HG03575 (cell line): ENCODE measurements at regions not wholly inside any gene's neighbourhood (a gene's known extent, or its start where the extent isn't known, plus 50 kb on each side); places are given as distances from the start of the nearest gene placed in this dataset.
A peak's percentile ranks its signal among the peaks of the same experiment; 100 is the strongest.
"Not testable (repeated sequence)": the region's sequence is repeated elsewhere in the genome, so short reads cannot be mapped to it uniquely, and the experiment has no call there.

ENCODE experiments used
- ATAC-seq: cut with Tn5 transposase; IDR thresholded peaks from one replicate; pipeline ENCODE4 v1.9.1; 2021; ENCODE audit not compliant: unreplicated experiment, insufficient number of reproducible peaks, low FRiP score; ENCODE audit errors: extremely low read depth

GRCh38 chr3:177333533-177334520 lies 136.5 kb upstream of the TBL1XR1 start:
- ATAC-seq, result no peak

GRCh38 chr3:177334803-177335202 lies 137.5 kb upstream of the TBL1XR1 start:
- no peak for ATAC-seq

- no peak for ATAC-seq
Measured at GRCh38 chr3:177335728-177336127, 138.4 kb upstream of the TBL1XR1 start.

GRCh38 chr3:177336873-177337450 lies 139.7 kb upstream of the TBL1XR1 start:
- no peak for ATAC-seq

- peak; percentile 81 for ATAC-seq
Measured at GRCh38 chr3:177337541-177338331, 140.5 kb upstream of the TBL1XR1 start.

DNA sequence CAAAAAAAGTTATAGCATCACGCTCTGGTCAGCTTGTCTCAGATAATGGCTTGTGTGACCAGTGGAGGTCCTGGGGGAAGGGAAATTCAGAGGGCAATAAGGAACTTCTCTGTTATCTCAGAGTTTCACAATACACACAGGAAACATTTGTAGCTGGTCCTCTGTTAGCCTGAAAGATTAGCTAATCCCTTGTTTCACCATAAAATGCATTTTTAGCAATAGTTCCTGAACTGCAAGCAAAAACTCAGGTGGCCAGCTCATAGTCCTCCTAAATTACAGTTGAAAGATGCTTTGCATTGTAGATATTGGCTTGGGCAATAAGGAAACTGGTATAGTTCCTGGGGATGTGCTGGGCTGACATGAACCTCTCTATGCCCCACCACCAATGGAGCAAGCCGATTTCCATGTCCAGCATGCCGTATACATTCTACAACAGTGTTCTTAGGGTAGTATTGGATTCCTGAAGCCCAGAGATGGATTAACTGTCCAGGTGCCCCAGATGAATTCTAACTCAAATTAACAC lies 141.5 kb upstream of the TBL1XR1 start:
- no peak for ATAC-seq

GRCh38 chr3:177339220-177339703 lies 142.0 kb upstream of the TBL1XR1 start:
- not testable (repeated sequence) for ATAC-seq

GRCh38 chr3:177340243-177340830 lies 143.1 kb upstream of the TBL1XR1 start:
- no peak for ATAC-seq

- no peak for ATAC-seq
Measured at GRCh38 chr3:177341736-177342419, 144.6 kb upstream of the TBL1XR1 start.

DNA sequence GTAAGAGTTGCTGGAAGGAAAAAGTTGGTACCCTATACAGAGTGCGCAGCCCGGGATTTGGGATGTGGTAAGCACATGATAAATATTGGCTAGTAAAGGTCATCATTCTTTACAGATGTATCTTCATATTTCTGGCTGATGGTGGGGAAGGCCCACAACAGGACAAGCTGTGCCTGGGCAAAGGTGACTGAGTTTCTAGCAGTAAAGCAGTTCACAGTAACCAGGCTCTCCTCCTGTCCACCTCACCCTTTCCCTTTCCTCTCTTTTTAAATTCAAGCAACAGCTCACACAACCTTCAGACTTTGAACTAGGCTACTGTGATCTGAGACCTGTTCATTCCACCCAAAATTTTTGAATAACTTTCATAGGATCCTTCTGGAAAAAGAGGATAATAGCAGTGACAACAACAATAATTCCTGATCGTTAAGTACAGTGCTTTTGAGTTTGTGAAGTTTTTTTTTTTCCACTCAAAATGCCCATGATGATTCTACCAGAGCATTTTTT lies 145.9 kb upstream of the TBL1XR1 start:
- no peak for ATAC-seq

DNA sequence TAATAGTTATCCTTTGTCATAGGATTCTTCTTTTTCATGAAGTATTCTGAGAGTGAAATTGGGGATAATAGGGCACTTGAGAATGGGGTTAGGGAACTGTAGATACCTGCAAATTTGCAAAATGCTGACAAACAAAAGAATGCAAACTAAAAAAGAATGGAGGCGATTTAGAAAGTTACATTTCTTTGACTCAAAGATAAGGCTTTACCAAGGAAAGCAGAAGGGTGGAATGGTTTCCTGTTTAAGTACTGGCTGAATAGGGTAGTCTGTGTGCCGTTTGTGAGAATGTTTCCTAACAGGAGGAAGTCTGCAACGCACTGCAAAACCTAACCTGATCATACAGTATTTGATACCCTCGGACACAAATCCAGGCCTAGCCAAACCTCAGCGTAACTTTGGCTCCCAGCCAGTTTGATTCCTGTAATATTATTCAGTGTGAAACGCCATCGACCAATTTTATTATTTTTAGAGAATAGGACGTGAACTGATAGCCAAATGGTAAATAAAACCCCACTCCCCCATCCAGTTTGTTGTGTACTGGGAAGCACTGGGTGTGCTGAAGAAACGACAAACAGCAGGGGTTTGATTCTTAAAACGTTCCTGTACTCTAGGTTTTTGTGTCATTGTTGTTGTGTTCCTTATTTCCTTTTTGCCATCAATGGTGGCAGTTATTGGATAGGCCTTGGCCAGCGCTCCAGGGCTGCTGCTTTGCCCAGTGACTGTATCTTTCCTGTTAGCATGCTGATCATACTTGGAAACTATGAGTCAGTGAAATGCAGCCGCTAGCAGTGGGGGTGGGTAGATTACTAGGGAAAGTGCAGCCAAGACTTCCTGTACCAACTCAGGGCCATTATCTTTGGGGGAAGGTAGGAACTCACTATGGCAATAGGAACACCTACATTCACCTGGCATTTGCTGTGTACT lies 148.0 kb upstream of the TBL1XR1 start:
- no peak for ATAC-seq

GRCh38 chr3:177345973-177346503 lies 148.8 kb upstream of the TBL1XR1 start:
- ATAC-seq, result no peak

- no peak for ATAC-seq
Measured at GRCh38 chr3:177346878-177347277, 149.6 kb upstream of the TBL1XR1 start.

GRCh38 chr3:177347611-177348010 lies 150.3 kb upstream of the TBL1XR1 start:
- no peak for ATAC-seq

DNA sequence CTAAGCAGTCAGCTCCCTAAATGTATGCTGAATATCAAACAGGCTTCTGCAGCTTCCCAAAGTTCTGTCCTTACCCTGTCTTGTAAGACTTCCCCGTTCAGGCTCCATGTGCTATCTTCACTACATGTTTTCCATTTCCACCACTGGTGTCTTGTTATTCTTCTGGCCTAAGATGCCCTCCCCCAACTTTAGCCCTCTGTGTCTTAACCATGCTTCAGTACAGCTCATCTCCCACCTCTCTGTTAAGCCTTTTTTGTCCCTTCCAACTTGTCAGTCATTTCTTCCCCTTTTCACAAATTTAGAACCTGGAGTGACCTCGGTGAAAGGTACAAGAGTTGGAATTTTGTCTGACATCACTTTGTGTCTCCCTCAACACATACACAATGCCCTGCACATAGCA lies 151.7 kb upstream of the TBL1XR1 start:
- ATAC-seq, result no peak

GRCh38 chr3:177349384-177349783 lies 152.1 kb upstream of the TBL1XR1 start:
- no peak for ATAC-seq

DNA sequence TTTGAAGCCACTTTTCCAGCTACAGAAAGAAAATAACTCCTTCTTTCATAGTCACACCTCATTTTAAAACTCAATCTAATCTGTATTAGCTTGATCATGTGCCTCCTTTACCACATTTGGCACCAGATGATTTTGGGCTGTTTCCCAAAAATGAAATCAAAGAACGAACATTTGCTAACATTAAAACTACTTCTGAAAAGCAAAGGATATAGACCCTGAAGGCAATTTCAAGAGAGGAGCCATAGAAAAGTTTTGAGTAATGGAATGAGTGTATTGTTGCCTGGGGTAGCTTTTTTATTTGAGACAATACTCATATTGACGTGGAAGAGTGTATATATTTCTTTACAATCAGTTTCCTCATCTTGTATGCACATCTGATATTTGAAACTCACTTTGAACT lies 152.8 kb upstream of the TBL1XR1 start:
- no peak for ATAC-seq
